HG03460 (cell line): ENCODE measurements at regions not wholly inside any gene's neighbourhood (a gene's known extent, or its start where the extent isn't known, plus 50 kb on each side); places are given as distances from the start of the nearest gene placed in this dataset.

Source experiments
- ATAC-seq: cut with Tn5 transposase; IDR thresholded peaks from one replicate; pipeline ENCODE4 v1.9.1; 2021; ENCODE audit not compliant: unreplicated experiment

- ATAC-seq, result no peak
Observed at GRCh38 chr1:23615852-23616251, 56.6 kb upstream of the ID3 start.

GRCh38 chr1:23615423-23615822, 56.1 kb upstream of the ID3 start:
- ATAC-seq, result no peak

GRCh38 chr1:23614032-23614660, 54.8 kb upstream of the ID3 start:
- ATAC-seq, result no peak

GRCh38 chr1:23613191-23614031, 54.1 kb upstream of the ID3 start:
- no peak for ATAC-seq

- no peak for ATAC-seq
Observed at GRCh38 chr1:23611601-23612327, 52.5 kb upstream of the ID3 start.

- ATAC-seq, result no peak
Observed at GRCh38 chr1:23610677-23611076, 51.4 kb upstream of the ID3 start.

- ATAC-seq, result no peak
Observed at GRCh38 chr1:23609971-23610370, 50.7 kb upstream of the ID3 start.
